HCT116 (cell line): ENCODE measurements at regions not wholly inside any gene's neighbourhood (a gene's known extent, or its start where the extent isn't known, plus 50 kb on each side); places are given as distances from the start of the nearest gene placed in this dataset.

Source experiments
- ATAC-seq: fragments of 200-7000 bp; cut with Tn5 transposase; 2 replicates; pipeline ENCODE4 v1.9.1; 2020; ENCODE audit warnings: mild to moderate bottlenecking, moderate library complexity
- BruUV-seq: library from RNA; stranded (reverse); fragments of 400-500 nt; replicated peaks from 2 replicates; lab custom pipeline; 2021; lab: Mats Ljungman, UMichigan
- CTCF ChIA-PET: fragments of 300-600 bp; sonication (Branson Sonifier 250); formaldehyde crosslinking; loops from one replicate; lab custom pipeline; 2021; ENCODE audit warnings: antibody characterized with exemption; lab: Charles Lee
- POLR2A ChIA-PET: fragments of 300-600, 350-600 bp; sonication (Branson Sonifier 250); formaldehyde crosslinking; loops from one replicate; lab custom pipeline; 2021; ENCODE audit warnings: antibody characterized with exemption; lab: Charles Lee
- RAD21 ChIA-PET, 2 experiments: fragments of 300-600 bp; sonication (Branson Sonifier 250); formaldehyde crosslinking; loops; one replicate each; lab custom pipeline; 2023; ENCODE audit warnings: low total read pairs in 2 of 2; ENCODE audit not compliant: uncharacterized antibody in 2 of 2, unreplicated experiment in 2 of 2, low non-redundant PET in 1 of 2; lab: Charles Lee
- DNase-seq: peaks from one replicate; pipeline ENCODE4 v3.0.0-alpha.2; 2010; ENCODE audit warnings: low read depth, low spot score
- H2AFZ ChIP-seq: fragments of 200-600 bp; shearing (Covaris generic), sonication (generic); 2 replicates; pipeline ENCODE4 v1.6.1; 2017; ENCODE audit warnings: low read depth, mixed run types, mixed read lengths, antibody characterized with exemption, low read length; ENCODE audit not compliant: poor library complexity, severe bottlenecking
- H3K27ac ChIP-seq: 2 replicates; pipeline ENCODE4 v1.5.1; 2012; ENCODE audit warnings: low read depth, low read length
- H3K27me3 ChIP-seq: fragments of 200-600 bp; sonication (generic); 2 replicates; pipeline ENCODE4 v1.6.1; 2016; ENCODE audit warnings: mixed run types, low read length, mixed read lengths; ENCODE audit not compliant: insufficient read depth
- H3K36me3 ChIP-seq, 2 experiments: fragments of 200-500 bp in 1 of 2; fragments of 200-600 bp in 1 of 2; sonication (Bioruptor generic) in 1 of 2; sonication (generic) in 1 of 2; 2 replicates each; pipeline versions ENCODE4 v1.5.1 to v1.6.1; 2014 to 2016; ENCODE audit warnings: low read length in 2 of 2, inconsistent platforms in 1 of 2, mixed read lengths in 1 of 2, mixed run types in 1 of 2; ENCODE audit not compliant: insufficient read depth in 2 of 2, control insufficient read depth in 1 of 2
- H3K4me1 ChIP-seq, 2 experiments: fragments of 200-600 bp in 1 of 2; sonication (generic) in 1 of 2; 2 replicates each; pipeline versions ENCODE4 v1.5.1 to v1.6.1; 2012 to 2017; ENCODE audit warnings: low read length in 2 of 2, inconsistent platforms in 1 of 2, mild to moderate bottlenecking in 1 of 2, mixed read lengths in 1 of 2, mixed run types in 1 of 2, moderate library complexity in 1 of 2; ENCODE audit not compliant: insufficient read depth in 2 of 2, control insufficient read depth in 1 of 2
- H3K4me2 ChIP-seq: fragments of 200-600 bp; sonication (generic); 2 replicates; pipeline ENCODE4 v1.6.1; 2017; ENCODE audit warnings: mixed run types, low read length, mixed read lengths
- H3K4me3 ChIP-seq, 2 experiments: fragments of 200-600 bp in 1 of 2; sonication (generic) in 1 of 2; replicated peaks in 1 of 2; 2 replicates each; pipeline ENCODE4 v1.5.1; 2011 to 2016; ENCODE audit warnings: low read length in 2 of 2, control low read depth in 1 of 2, low read depth in 1 of 2, mild to moderate bottlenecking in 1 of 2, mixed read lengths in 1 of 2, mixed run types in 1 of 2
- H3K79me2 ChIP-seq: fragments of 200-600 bp; sonication (generic); 2 replicates; pipeline ENCODE4 v1.6.1; 2017; ENCODE audit warnings: mild to moderate bottlenecking, mixed run types, low read length, moderate library complexity, mixed read lengths; ENCODE audit not compliant: insufficient read depth
- H3K9ac ChIP-seq: fragments of 200-600 bp; sonication (generic); 2 replicates; pipeline ENCODE4 v1.6.1; 2016; ENCODE audit warnings: low read length, mixed read lengths
- H3K9me2 ChIP-seq: fragments of 200-600 bp; sonication (generic), shearing (Covaris generic); 2 replicates; pipeline ENCODE4 v1.6.1; 2017; ENCODE audit warnings: mixed run types, mild to moderate bottlenecking, moderate library complexity; ENCODE audit not compliant: insufficient read depth
- H3K9me3 ChIP-seq, 2 experiments: fragments of 200-500 bp in 1 of 2; fragments of 200-600 bp in 1 of 2; sonication (Bioruptor generic) in 1 of 2; sonication (generic) in 1 of 2; 2 replicates each; pipeline ENCODE4 v1.6.1; 2014 to 2017; ENCODE audit warnings: low read length in 2 of 2, mixed read lengths in 2 of 2, inconsistent platforms in 1 of 2, low read depth in 1 of 2, mild to moderate bottlenecking in 1 of 2, mixed run types in 1 of 2, moderate library complexity in 1 of 2; ENCODE audit not compliant: control insufficient read depth in 1 of 2, insufficient read depth in 1 of 2
- H4K20me1 ChIP-seq: fragments of 200-600 bp; sonication (generic), shearing (Covaris generic); 2 replicates; pipeline ENCODE4 v1.6.1; 2017; ENCODE audit warnings: mixed run types, mild to moderate bottlenecking, moderate library complexity; ENCODE audit not compliant: insufficient read depth
- CBX3 ChIP-seq: IDR thresholded peaks from 2 replicates; pipeline ENCODE4 v1.6.1; 2012; ENCODE audit warnings: low read depth
- CTCF ChIP-seq, 3 experiments: fragments of 200-600 bp in 1 of 3; sonication (generic) in 1 of 3; IDR thresholded peaks in 2 of 3; conservative IDR thresholded peaks in 1 of 3; 2 replicates each; pipeline ENCODE4 v1.5.1; 2012 to 2017; ENCODE audit warnings: low read depth in 2 of 3, low read length in 2 of 3, antibody characterized with exemption in 1 of 3, borderline replicate concordance in 1 of 3, control low read depth in 1 of 3, mild to moderate bottlenecking in 1 of 3, mixed read lengths in 1 of 3, mixed run types in 1 of 3, moderate library complexity in 1 of 3; ENCODE audit not compliant: insufficient read depth in 1 of 3
- FOSL1 ChIP-seq: IDR thresholded peaks from 2 replicates; pipeline ENCODE4 v1.6.1; 2012; ENCODE audit warnings: low read depth
- RAD21 ChIP-seq: IDR thresholded peaks from 2 replicates; pipeline ENCODE4 v1.6.1; 2012; ENCODE audit warnings: low read depth, mild to moderate bottlenecking
- TCF7L2 ChIP-seq: IDR thresholded peaks from 2 replicates; pipeline ENCODE4 v1.7.0; 2011; ENCODE audit warnings: borderline replicate concordance, inconsistent platforms; ENCODE audit not compliant: insufficient read depth, insufficient read length; ENCODE audit errors: extremely low read depth
- intact Hi-C: fragments of 100-400 bp; cut with micrococcal nuclease; formaldehyde crosslinking; loops from 2 replicates; pipeline ENCODE4 v1.10.0; 2022

- H2AFZ ChIP-seq: no peak overlapping the region
- no peak overlapping the region for H3K9ac ChIP-seq
- no peaks in the 10 kb centered on the region for H3K79me2 ChIP-seq
- H3K9me2 ChIP-seq: no peaks in the 10 kb centered on the region
- ATAC-seq: no peak
- H3K4me3 ChIP-seq: no peak overlapping the region
- intact Hi-C loops: no loop called here
- no peaks in the 10 kb centered on the region for H3K4me1 ChIP-seq
- RAD21 ChIA-PET: no interaction called here
- no peaks in the 10 kb centered on the region for H3K36me3 ChIP-seq
- POLR2A ChIA-PET: no interaction called here
- DNase-seq: no peak
- no peaks in the 10 kb centered on the region for H4K20me1 ChIP-seq
- H3K27ac ChIP-seq: no peak overlapping the region
- peaks cover 0 to 8% of the 10 kb centered on the region in 2 experiments; a peak in 2 of 4 replicates for H3K9me3 ChIP-seq
- H3K4me2 ChIP-seq: no peak overlapping the region
- CTCF ChIA-PET: no interaction called here
- no peak for TF ChIP-seq CBX3
- H3K27me3 ChIP-seq: no peaks in the 10 kb centered on the region
- no TSS peak for BruUV-seq
Observed at GRCh38 chr16:60200161-60200560, 1466.0 kb upstream of the GOT2 start.

GRCh38 chr16:60199150-60199549 is 1465.0 kb upstream of the GOT2 start:
- Histone ChIP-seq H3K4me3 (no peak overlapping the region), H3K4me2 (no peak overlapping the region), H2AFZ (no peak overlapping the region), H3K9ac (no peak overlapping the region), H3K9me3 (peaks cover 0 to 8% of the 10 kb centered on the region in 2 experiments; a peak in 2 of 4 replicates), H3K27me3 (no peaks in the 10 kb centered on the region), H3K79me2 (no peaks in the 10 kb centered on the region), H3K4me1 (no peaks in the 10 kb centered on the region), H3K27ac (no peak overlapping the region), H4K20me1 (no peaks in the 10 kb centered on the region), H3K36me3 (no peaks in the 10 kb centered on the region), H3K9me2 (no peaks in the 10 kb centered on the region)
- ChIA-PET CTCF (no interaction called here), POLR2A (no interaction called here), RAD21 (no interaction called here)
- BruUV-seq: no TSS peak
- intact Hi-C loops: no loop called here
- DNase-seq: no peak
- no peak for TF ChIP-seq TCF7L2
- no peak for TF ChIP-seq FOSL1
- no peak for TF ChIP-seq CBX3
- TF ChIP-seq RAD21: no peak
- TF ChIP-seq CTCF (IDR thresholded peaks at IDR 0.05 in 2 of 3, conservative IDR thresholded peaks at IDR 0.05 in 1 of 3; ENCODE audit: borderline replicate concordance in 1 of 3, insufficient read depth in 1 of 3, low read depth in 2 of 3, low read length in 2 of 3): no peak
- no peak for ATAC-seq
